ENCODE measurements at regions not wholly inside any gene's neighbourhood (a gene's known extent, or its start where the extent isn't known, plus 50 kb on each side); places are given as distances from the start of the nearest gene placed in this dataset.

DNA sequence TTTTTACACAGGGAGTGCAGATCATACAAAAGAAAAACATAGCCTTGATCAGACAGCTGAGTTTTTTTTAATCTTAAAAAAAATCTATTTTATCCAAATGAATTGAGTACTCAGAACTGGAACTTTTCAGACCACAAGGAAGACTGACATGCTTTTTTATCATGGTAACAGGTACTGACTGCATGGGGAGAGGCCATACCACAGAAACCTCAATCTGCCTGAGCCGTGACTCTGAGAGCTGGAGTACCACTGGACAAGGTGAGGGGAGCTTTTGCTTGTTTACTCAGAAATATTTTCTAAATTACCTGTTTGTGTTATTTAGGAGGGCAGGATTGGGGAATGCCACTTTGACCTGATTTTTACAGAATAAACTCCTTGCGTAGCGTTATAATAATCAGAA is 143.9 kb downstream of the ALX1 start:
- Histone ChIP-seq H4K8ac (ENCODE audit: extremely low read depth, insufficient read depth, low read length) (no peak overlapping the region), H3K14ac (ENCODE audit: insufficient read length) (no peak overlapping the region), H3K79me2 (ENCODE audit: control insufficient read depth in 1 of 2, insufficient read depth in 2 of 2, low read length in 2 of 2) (no peaks in the 10 kb centered on the region), H2AK5ac (ENCODE audit: low read depth, low read length) (no peak overlapping the region), H3K9me3 (ENCODE audit: insufficient read depth in 2 of 2, low read depth in 1 of 2, low read length in 1 of 2) (no peaks in the 10 kb centered on the region), H2BK15ac (ENCODE audit: low read length) (no peak overlapping the region), H3K4me3 (ENCODE audit: extremely low read depth in 1 of 4, insufficient read depth in 2 of 4, low read depth in 3 of 4, low read length in 4 of 4) (no peak overlapping the region), H3K36me3 (ENCODE audit: control insufficient read depth in 2 of 4, insufficient read depth in 4 of 4, low read length in 3 of 4) (no peaks in the 10 kb centered on the region), H2BK5ac (ENCODE audit: low read depth, low read length) (no peak overlapping the region), H3K27me3 (replicated peaks in 1 of 4; ENCODE audit: control insufficient read depth in 3 of 4, extremely low read depth in 1 of 4, insufficient read depth in 3 of 4, low read length in 3 of 4) (no peaks in the 10 kb centered on the region), H3K27ac (ENCODE audit: low read depth, low read length) (no peak overlapping the region), H3K79me1 (ENCODE audit: low read depth, low read length) (no peaks in the 10 kb centered on the region), H2BK12ac (ENCODE audit: low read depth, low read length) (no peak overlapping the region), H2AFZ (ENCODE audit: low read length) (no peak overlapping the region), H3K4ac (replicated peaks; ENCODE audit: insufficient read length, low read depth, low read length) (no peak overlapping the region), H3K18ac (ENCODE audit: extremely low read depth, low read length) (no peak overlapping the region), H4K91ac (replicated peaks; ENCODE audit: insufficient read length, low read length) (no peak overlapping the region), H4K20me1 (replicated peaks in 1 of 2; ENCODE audit: control insufficient read depth in 1 of 2, insufficient read depth in 2 of 2, low read length in 2 of 2) (no peaks in the 10 kb centered on the region), H4K5ac (ENCODE audit: insufficient read length, low read depth, low read length) (no peak overlapping the region), H3K4me2 (ENCODE audit: insufficient read depth in 1 of 2, low read depth in 2 of 2, low read length in 2 of 2) (no peak overlapping the region), H3K4me1 (replicated peaks in 1 of 4; ENCODE audit: control insufficient read depth in 3 of 4, insufficient read depth in 4 of 4, low read length in 3 of 4) (no peaks in the 10 kb centered on the region), H3K9ac (replicated peaks in 1 of 4; ENCODE audit: extremely low read depth in 1 of 4, low read depth in 3 of 4, low read length in 3 of 4) (no peak overlapping the region), H2BK20ac (ENCODE audit: low read length) (no peak overlapping the region), H2BK120ac (replicated peaks; ENCODE audit: low read depth, low read length) (no peak overlapping the region), H3K23me2 (ENCODE audit: low read depth, low read length) (no peaks in the 10 kb centered on the region), H3K56ac (replicated peaks; ENCODE audit: insufficient read length, low read depth, low read length) (no peak overlapping the region), H3K23ac (ENCODE audit: insufficient read length) (no peak overlapping the region)
- WGBS, 2 experiments (ENCODE audit: extremely low coverage in 1 of 2, insufficient coverage in 1 of 2, insufficient read length in 1 of 2, insufficient replicate concordance in 2 of 2, low coverage in 1 of 2, low lambda C conversion rate in 2 of 2, missing lambda C conversion rate in 1 of 2), result 90% methylated on average over 3 of the region's 3 CpGs; no CpG with 5 or more reads in 1 of the 2 experiments
- FAIRE-seq (no peak), DNase-seq (ENCODE audit: low read depth in 1 of 2, low spot score in 2 of 2) (no peak)
- POLR2A ChIA-PET (ENCODE audit: partially characterized antibody), result no interaction called here
- CTCF ChIA-PET (ENCODE audit: partially characterized antibody), result interaction anchor here (0.6 to 3.5 kb wide), 16 partner anchors 11 to 524 kb away, joined by 3 to 18 read pairs (median 5); no protein-coding TSS in a partner anchor
- no peak for TF ChIP-seq CEBPB (IDR thresholded peaks at IDR 0.05; ENCODE audit: low read depth, low read length)
- no peak for TF ChIP-seq RBBP5 (IDR thresholded peaks at IDR 0.05; ENCODE audit: borderline replicate concordance, low read depth, low read length)
- no peak for TF ChIP-seq RXRA (IDR thresholded peaks at IDR 0.05; ENCODE audit: insufficient read depth, low read depth, low read length)
- TF ChIP-seq SIN3A (conservative IDR thresholded peaks at IDR 0.05 in 1 of 2, IDR thresholded peaks at IDR 0.05 in 1 of 2; ENCODE audit: low read depth in 1 of 2, low read length in 2 of 2), result no peak
- TF ChIP-seq GABPA (IDR thresholded peaks at IDR 0.05; ENCODE audit: borderline replicate concordance, insufficient read depth, low read length), result no peak
- no peak for TF ChIP-seq CHD2 (IDR thresholded peaks at IDR 0.05; ENCODE audit: low read length)
- TF ChIP-seq, protein P1, sequence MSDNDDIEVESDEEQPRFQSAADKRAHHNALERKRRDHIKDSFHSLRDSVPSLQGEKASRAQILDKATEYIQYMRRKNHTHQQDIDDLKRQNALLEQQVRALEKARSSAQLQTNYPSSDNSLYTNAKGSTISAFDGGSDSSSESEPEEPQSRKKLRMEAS (IDR thresholded peaks at IDR 0.05), result no peak
- TF ChIP-seq SIX5 (IDR thresholded peaks at IDR 0.05; ENCODE audit: low read depth, low read length), result no peak
- no peak for TF ChIP-seq RAD21 (IDR thresholded peaks at IDR 0.05 in 1 of 2, conservative IDR thresholded peaks at IDR 0.05 in 1 of 2; ENCODE audit: low read depth in 2 of 2, low read length in 2 of 2)
- TF ChIP-seq KDM5A (IDR thresholded peaks at IDR 0.05; ENCODE audit: low read length), result no peak
- TF ChIP-seq POLR2A (IDR thresholded peaks at IDR 0.05; ENCODE audit: control extremely low read depth in 1 of 2, low read depth in 2 of 2, low read length in 2 of 2), result no peak
- no peak for TF ChIP-seq SRF (IDR thresholded peaks at IDR 0.05; ENCODE audit: low read depth, low read length)
- no peak for TF ChIP-seq RFX5 (IDR thresholded peaks at IDR 0.05; ENCODE audit: borderline replicate concordance, low read depth, low read length)
- TF ChIP-seq GTF2F1 (IDR thresholded peaks at IDR 0.05; ENCODE audit: borderline replicate concordance, low read depth, low read length), result no peak
